ENCODE measurements at regions not wholly inside any gene's neighbourhood (a gene's known extent, or its start where the extent isn't known, plus 50 kb on each side); places are given as distances from the start of the nearest gene placed in this dataset.
"Not testable (repeated sequence)": the region's sequence is repeated elsewhere in the genome, so short reads cannot be mapped to it uniquely, and the experiment has no call there.

- DNase-seq (ENCODE audit: low spot score in 2 of 2) (no peak), FAIRE-seq (no peak)
These were observed 332.7 kb upstream of the MAGI2 start for GRCh38 chr7:79786187-79786586.

DNA sequence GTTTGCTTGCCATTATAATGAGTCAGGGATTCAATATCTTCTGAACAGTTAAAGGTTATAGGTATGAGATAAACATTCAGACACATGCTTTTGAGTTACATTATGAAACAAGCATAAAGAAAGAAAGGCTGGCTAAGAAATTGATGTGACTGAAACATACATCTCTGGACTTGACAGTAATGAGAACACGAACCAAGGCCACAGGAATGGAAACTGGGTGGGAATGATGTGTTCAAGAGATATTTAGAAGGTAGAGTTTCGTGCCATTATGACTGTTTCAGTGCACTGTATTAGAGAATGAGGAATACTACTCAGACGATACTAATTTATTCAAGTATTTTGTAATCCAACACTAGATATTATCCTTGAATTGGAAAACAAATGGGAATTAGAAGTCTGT lies 332.1 kb upstream of the MAGI2 start:
- FAIRE-seq (no peak), DNase-seq (ENCODE audit: low spot score in 2 of 2) (no peak)

DNA sequence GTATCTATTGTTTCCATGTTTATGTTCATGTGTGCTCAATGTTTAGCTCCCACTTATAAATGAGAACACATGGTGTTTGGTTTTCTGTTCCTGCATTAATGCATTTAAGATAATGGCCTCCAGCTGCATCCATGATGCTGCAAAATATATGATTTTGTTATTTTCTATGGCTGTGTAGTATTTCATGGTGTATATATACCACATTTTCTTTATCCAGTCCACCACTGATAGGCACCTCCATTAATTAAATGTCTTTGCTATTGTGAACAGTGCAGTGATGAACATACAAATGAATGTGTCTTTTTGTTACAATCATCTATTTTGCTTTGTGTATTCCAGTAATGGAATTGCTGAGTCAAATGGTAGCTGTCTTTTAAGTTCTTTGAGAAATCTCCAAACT lies 329.4 kb upstream of the MAGI2 start:
- no peak for DNase-seq (ENCODE audit: low spot score in 2 of 2)
- FAIRE-seq: no peak

- DNase-seq (ENCODE audit: low spot score in 2 of 2): no peak
- no peak for FAIRE-seq
These were observed 328.8 kb upstream of the MAGI2 start for GRCh38 chr7:79782256-79782655.

GRCh38 chr7:79781716-79782115 lies 328.2 kb upstream of the MAGI2 start:
- no peak for FAIRE-seq

GRCh38 chr7:79778786-79779770 lies 325.6 kb upstream of the MAGI2 start:
- DNase-seq (ENCODE audit: low spot score in 2 of 2): no peak
- no peak for FAIRE-seq

More at GRCh38 chr7:79781716-79782115, 328.2 kb upstream of the MAGI2 start:
- DNase-seq (ENCODE audit: low spot score in 2 of 2): no peak

GRCh38 chr7:79775911-79776310 lies 322.4 kb upstream of the MAGI2 start:
- DNase-seq (ENCODE audit: low spot score in 2 of 2) (no peak), FAIRE-seq (no peak)

DNA sequence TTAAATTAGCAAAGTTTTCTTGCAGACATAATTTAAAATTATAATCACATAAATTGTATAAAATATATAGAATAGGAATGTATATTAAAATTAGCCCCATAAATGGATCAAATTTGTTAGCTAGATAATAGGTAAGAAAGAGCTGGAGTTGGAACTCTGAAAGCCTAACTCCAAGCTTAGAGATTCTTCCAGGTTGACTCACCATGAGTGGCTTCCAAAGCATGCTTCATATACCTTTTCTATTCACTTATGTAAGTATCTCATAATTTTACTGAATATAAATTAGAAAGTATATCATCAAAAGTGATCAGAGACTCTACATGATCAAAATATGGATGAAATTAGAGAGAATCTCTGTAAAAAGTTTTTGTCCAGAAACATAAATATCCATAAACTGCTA lies 320.7 kb upstream of the MAGI2 start:
- FAIRE-seq (no peak), DNase-seq (ENCODE audit: low spot score in 2 of 2) (no peak)

DNA sequence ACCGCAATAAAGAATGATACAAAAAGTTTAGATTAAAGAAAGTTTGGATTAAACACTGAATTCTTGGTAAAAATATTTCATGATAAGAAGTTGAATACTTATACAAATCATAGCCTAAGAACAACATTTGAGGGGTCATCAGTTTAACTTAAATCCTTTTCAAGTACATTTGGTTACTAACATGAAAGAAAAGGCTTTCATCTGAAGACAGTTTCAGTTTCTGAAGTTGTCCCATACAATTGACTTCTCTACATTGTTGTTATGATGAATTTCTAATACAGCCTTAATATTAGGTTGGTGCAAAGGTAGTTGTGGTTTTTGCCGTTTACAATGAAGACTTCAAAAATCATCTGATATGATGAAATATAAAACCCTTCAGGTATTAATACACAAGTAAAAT lies 317.5 kb upstream of the MAGI2 start:
- DNase-seq (ENCODE audit: low spot score in 2 of 2) (no peak), FAIRE-seq (no peak)

GRCh38 chr7:79770063-79770462 lies 316.6 kb upstream of the MAGI2 start:
- no peak for FAIRE-seq
- no peak for DNase-seq (ENCODE audit: low spot score in 2 of 2)

DNA sequence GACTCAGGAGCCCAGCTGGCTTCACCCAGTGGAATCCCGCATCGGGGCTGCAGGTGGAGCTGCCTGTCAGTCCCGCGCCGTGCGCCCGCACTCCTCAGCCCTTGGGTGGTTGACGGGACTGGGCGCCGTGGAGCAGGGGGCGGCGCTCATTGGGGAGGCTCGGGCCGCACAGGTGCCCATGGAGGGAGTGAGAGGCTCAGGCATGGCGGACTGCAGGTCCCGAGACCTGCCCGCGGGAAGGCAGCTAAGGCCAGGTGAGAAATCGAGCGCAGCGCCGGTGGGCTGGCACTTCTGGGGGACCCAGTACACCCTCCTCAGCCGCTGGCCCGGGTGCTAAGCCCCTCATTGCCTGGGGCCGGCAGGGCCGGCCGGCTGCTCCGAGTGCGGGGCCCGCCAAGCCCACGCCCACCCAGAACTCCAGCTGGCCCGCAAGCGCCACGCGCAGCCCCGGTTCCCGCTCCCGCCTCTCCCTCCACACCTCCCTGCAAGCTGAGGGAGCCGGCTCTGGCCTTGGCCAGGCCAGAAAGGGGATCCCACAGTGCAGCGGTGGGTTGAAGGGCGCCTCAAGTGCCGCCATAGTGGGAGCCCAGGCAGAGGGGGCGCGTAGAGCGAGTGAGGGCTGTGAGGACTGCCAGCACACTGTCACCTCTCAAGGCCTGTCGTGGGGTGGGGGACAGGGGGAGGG lies 314.6 kb upstream of the MAGI2 start:
- DNase-seq (ENCODE audit: low spot score in 2 of 2); FAIRE-seq: not testable (repeated sequence)

- DNase-seq (ENCODE audit: low spot score in 2 of 2); FAIRE-seq: not testable (repeated sequence)
These were observed 313.7 kb upstream of the MAGI2 start for GRCh38 chr7:79767192-79767591.

DNA sequence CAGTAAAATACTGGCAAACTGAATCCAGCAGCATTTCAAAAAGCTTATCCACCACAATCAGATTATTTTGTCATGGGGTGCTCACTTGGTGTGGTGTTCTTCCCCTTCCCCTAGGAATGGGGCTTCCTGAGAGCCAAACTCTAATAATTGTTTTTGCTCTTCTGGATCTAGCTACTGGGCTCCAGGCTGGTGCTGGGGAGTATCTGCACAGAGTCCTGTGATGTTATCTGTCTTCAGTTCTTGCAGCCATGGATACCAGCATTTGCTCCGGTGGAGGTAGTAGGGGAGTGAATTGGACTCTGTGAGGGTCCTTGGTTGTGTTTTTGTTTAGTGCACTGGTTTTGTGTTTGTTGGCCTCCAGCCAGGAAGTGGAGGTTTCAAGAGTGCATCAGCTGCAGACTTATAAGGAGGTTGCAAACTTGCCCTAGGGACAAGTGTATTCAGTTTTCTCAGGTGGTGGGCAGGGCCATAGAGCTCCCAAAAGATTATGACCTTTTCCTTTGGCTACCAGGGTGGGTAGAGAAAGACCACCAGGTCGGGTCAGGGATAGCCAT lies 308.5 kb upstream of the MAGI2 start:
- no peak for DNase-seq (ENCODE audit: low spot score in 2 of 2)
- no peak for FAIRE-seq

DNA sequence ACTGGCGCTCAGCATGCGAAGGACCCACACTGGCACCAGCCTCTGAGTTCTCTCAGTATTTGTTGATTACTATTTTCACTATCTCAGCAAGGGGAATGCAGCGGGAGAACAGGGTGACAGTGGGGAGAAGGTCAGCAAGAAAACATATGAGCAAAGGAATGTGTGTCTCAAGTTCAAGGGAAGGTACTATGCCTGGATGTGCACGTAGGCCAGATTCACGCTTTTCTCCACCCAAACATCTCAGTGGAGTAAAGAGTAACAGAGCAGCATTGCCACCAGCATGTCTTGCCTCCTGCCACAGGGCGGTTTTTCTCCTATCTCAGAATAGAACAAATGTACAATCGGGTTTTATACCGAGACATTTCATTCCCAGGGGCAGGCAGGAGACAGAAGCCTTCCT lies 297.5 kb upstream of the MAGI2 start:
- not testable (repeated sequence) for DNase-seq (ENCODE audit: low spot score in 2 of 2); FAIRE-seq

DNA sequence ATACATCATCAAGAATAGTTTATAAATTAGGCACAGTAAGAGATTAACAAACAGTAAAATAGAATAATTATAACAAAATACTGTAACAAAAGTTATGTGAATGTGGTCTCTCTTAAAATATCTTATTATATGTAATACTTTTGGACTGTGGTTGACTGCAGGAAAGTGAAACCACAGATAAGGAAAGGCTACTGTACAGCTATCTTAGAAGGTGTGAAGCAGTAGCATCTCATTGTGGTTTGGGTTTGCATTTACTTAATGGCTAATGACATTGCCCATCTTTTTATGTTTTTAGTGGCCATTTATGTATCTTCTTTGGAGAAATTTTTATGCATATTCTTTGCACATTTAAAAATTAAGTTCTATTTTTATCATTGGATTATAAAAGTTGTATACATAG lies 296.4 kb upstream of the MAGI2 start:
- DNase-seq (ENCODE audit: low spot score in 2 of 2) (no peak), FAIRE-seq (no peak)

DNA sequence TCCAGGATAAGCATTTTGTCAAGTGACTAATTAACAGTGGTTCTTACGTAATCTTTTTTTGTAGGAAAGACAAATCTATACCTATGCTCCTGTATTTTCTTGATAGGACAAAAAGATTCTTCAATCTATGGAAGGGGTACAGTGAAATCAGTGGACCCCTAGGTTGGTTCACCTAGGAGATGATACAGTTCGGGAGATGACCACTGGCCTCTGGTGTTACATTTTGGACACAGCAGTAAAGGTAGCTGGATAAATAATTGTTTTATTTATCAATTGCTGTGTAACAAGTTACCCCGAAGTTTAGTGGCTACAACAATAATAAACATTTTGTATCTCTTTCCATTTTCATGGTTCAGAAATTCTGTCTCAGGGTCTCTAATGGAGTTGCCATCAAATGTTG lies 288.2 kb upstream of the MAGI2 start:
- DNase-seq (ENCODE audit: low spot score in 2 of 2): no peak

GRCh38 chr7:79740076-79740475 lies 286.6 kb upstream of the MAGI2 start:
- DNase-seq (ENCODE audit: low spot score in 2 of 2) (no peak), FAIRE-seq (no peak)

More for the DNA sequence above, 288.2 kb upstream of the MAGI2 start:
- no peak for FAIRE-seq

DNA sequence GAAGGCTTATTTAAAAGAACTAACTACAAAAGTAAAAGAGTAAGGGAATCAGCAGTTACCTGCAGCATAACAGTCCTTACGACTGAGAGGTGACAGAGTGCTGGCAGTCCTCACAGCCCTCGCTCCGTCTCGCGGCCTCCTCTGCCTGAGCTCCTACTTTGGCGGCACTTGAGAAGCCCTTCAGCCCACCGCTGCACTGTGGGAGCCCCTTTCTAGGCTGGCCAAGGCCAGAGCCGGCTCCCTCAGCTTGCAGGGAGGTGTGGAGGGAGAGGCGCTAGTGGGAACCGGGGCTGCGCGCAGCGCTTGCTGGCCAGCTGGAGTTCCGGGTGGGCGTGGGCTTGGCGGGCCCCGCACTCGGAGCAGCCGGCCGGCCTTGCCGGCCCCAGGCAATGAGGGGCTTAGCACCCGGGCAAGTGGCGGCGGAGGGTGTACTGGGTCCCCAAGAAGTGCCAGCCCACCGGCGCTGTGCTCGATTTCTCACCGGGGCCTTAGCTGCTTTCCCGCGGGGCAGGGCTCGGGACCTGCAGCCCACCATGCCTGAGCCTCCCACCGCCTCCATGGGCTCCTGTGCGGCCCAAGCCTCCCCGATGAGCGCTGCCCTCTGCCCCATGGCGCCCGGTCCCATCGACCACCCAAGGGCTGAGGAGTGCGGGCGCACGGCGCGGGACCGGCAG lies 285.7 kb upstream of the MAGI2 start:
- DNase-seq (ENCODE audit: low spot score in 2 of 2); FAIRE-seq: not testable (repeated sequence)

GRCh38 chr7:79736418-79736817 lies 283.0 kb upstream of the MAGI2 start:
- FAIRE-seq (no peak), DNase-seq (ENCODE audit: low spot score in 2 of 2) (no peak)

DNA sequence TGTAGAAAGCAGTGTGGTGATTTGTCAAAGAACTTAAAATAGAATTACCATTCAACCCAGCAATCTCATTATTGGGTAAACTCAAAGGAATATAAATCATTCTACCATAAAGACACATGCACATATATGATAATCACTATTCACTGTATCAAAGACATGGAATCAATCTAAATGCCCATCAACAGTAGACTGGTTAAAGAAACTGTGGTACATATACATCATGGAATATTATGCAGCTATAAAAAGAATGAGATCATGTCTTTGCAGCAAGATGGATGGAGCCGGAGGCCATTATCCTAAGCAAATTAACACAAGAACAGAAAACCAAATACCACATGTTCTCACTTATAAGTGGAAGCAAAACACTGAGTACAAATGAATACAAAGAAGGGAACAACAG lies 281.5 kb upstream of the MAGI2 start:
- FAIRE-seq: no peak
- DNase-seq (ENCODE audit: low spot score in 2 of 2): no peak

- FAIRE-seq (no peak), DNase-seq (ENCODE audit: low spot score in 2 of 2) (no peak)
These were observed 280.7 kb upstream of the MAGI2 start for GRCh38 chr7:79734181-79734580.

Measured in frontal cortex (tissue), 3 donors.